Liver (tissue), 8 donors: ENCODE measurements at regions not wholly inside any gene's neighbourhood (a gene's known extent, or its start where the extent isn't known, plus 50 kb on each side); places are given as distances from the start of the nearest gene placed in this dataset.

Experiments used
- DNase-seq: peaks from one replicate; pipeline ENCODE4 v3.0.0-alpha.2; 2017; ENCODE audit warnings: low spot score
- H3K27ac ChIP-seq, 2 donors: one replicate each; pipeline ENCODE4 v1.7.0; 2013; ENCODE audit warnings: inconsistent platforms in 2 of 2, low read length in 2 of 2, control low read depth in 1 of 2, low read depth in 1 of 2, mild to moderate bottlenecking in 1 of 2
- H3K27me3 ChIP-seq, 4 donors: one replicate each; pipeline versions ENCODE4 v1.6.1 to v1.7.0; 2013; ENCODE audit warnings: low read length in 3 of 4, inconsistent platforms in 1 of 4, mild to moderate bottlenecking in 1 of 4, moderate library complexity in 1 of 4; ENCODE audit not compliant: control insufficient read depth in 4 of 4, insufficient read depth in 4 of 4
- H3K36me3 ChIP-seq, 4 donors: one replicate each; pipeline versions ENCODE4 v1.6.1 to v1.7.0; 2013; ENCODE audit warnings: low read length in 3 of 4, mild to moderate bottlenecking in 3 of 4, low read depth in 1 of 4, moderate library complexity in 1 of 4; ENCODE audit not compliant: control insufficient read depth in 4 of 4, insufficient read depth in 3 of 4
- H3K4me1 ChIP-seq, 4 donors: one replicate each; pipeline versions ENCODE4 v1.6.1 to v1.7.0; 2013; ENCODE audit warnings: low read length in 3 of 4, mild to moderate bottlenecking in 3 of 4, moderate library complexity in 1 of 4; ENCODE audit not compliant: control insufficient read depth in 4 of 4, insufficient read depth in 4 of 4
- H3K4me3 ChIP-seq, 3 donors: one replicate each; pipeline versions ENCODE4 v1.6.1 to v1.7.0; 2013; ENCODE audit warnings: low read length in 3 of 3, control low read depth in 1 of 3, low read depth in 1 of 3, mild to moderate bottlenecking in 1 of 3
- H3K9ac ChIP-seq, 2 donors: one replicate each; pipeline ENCODE4 v1.7.0; 2013; ENCODE audit warnings: low read length in 2 of 2, mild to moderate bottlenecking in 2 of 2, moderate library complexity in 2 of 2, control low read depth in 1 of 2, low read depth in 1 of 2
- H3K9me3 ChIP-seq, 4 donors: one replicate each; pipeline versions ENCODE4 v1.6.1 to v1.7.0; 2013; ENCODE audit warnings: low read length in 3 of 4; ENCODE audit not compliant: control insufficient read depth in 4 of 4
- EGR1 ChIP-seq, 2 donors: IDR thresholded peaks; 2 replicates each; pipeline ENCODE4 v1.6.1; 2016 to 2018; ENCODE audit warnings: antibody characterized with exemption in 2 of 2, low read depth in 2 of 2
- FOXA1 ChIP-seq: IDR thresholded peaks from 2 replicates; pipeline ENCODE4 v1.6.1; 2016; ENCODE audit warnings: antibody characterized with exemption
- FOXA2 ChIP-seq: IDR thresholded peaks from 2 replicates; pipeline ENCODE4 v1.6.1; 2016; ENCODE audit warnings: antibody characterized with exemption
- GABPA ChIP-seq, 2 donors: IDR thresholded peaks in 1 of 2; conservative IDR thresholded peaks in 1 of 2; 2 replicates each; pipeline ENCODE4 v1.6.1; 2016; ENCODE audit warnings: antibody characterized with exemption in 2 of 2, mild to moderate bottlenecking in 1 of 2, moderate library complexity in 1 of 2
- HNF4A ChIP-seq, 2 donors: conservative IDR thresholded peaks; 2 replicates each; pipeline ENCODE4 v1.6.1; 2016; ENCODE audit warnings: antibody characterized with exemption in 2 of 2, mild to moderate bottlenecking in 2 of 2
- HNF4G ChIP-seq: IDR thresholded peaks from 2 replicates; pipeline ENCODE4 v1.6.1; 2016; ENCODE audit warnings: antibody characterized with exemption
- JUND ChIP-seq, 2 donors: IDR thresholded peaks; 2 replicates each; pipeline ENCODE4 v1.6.1; 2016; ENCODE audit warnings: antibody characterized with exemption in 2 of 2
- NR2F2 ChIP-seq: IDR thresholded peaks from 2 replicates; pipeline ENCODE4 v1.6.1; 2016; ENCODE audit warnings: antibody characterized with exemption
- RAD21 ChIP-seq, 2 donors: IDR thresholded peaks; 2 replicates each; pipeline ENCODE4 v1.6.1; 2016; ENCODE audit warnings: antibody characterized with exemption in 2 of 2, mild to moderate bottlenecking in 2 of 2
- SP1 ChIP-seq: IDR thresholded peaks from 2 replicates; pipeline ENCODE4 v1.6.1; 2018; ENCODE audit warnings: antibody characterized with exemption, mild to moderate bottlenecking
- TAF1 ChIP-seq: conservative IDR thresholded peaks from 2 replicates; pipeline ENCODE4 v1.6.1; 2016; ENCODE audit warnings: antibody characterized with exemption, mild to moderate bottlenecking
- YY1 ChIP-seq: IDR thresholded peaks from 2 replicates; pipeline ENCODE4 v1.6.1; 2016; ENCODE audit warnings: antibody characterized with exemption, mild to moderate bottlenecking
- WGBS: extraction: QIAGEN DNeasy Blood & Tissue Kit; methylation state at CpG from one replicate; pipeline ENCODE4 v1.1.7; 2013; 5-methylcytosine and 5-hydroxymethylcytosine counted together
- TF ChIP-seq, protein P1 (sequence below): IDR thresholded peaks from 2 replicates; pipeline ENCODE4 v1.6.1; 2016; ENCODE audit warnings: antibody characterized with exemption
- TF ChIP-seq, protein P2 (sequence below): fragments of 150-350 bp; IDR thresholded peaks from 2 replicates; pipeline ENCODE4 v1.5.1; 2017; ENCODE audit warnings: improper control_type of control experiment, low read depth, low read length; ENCODE audit not compliant: missing input control
- TF ChIP-seq, protein P3 (sequence below): IDR thresholded peaks from 2 replicates; pipeline ENCODE4 v1.6.1; 2016; ENCODE audit warnings: antibody characterized with exemption
- TF ChIP-seq, protein P4 (sequence below): IDR thresholded peaks from 2 replicates; pipeline ENCODE4 v1.6.1; 2016; ENCODE audit warnings: antibody characterized with exemption
- TF ChIP-seq, protein P5 (sequence below): IDR thresholded peaks from 2 replicates; pipeline ENCODE4 v1.6.1; 2016; ENCODE audit warnings: antibody characterized with exemption, mild to moderate bottlenecking
- donor health status: healthy.
- donor health status: healthy.
- donor health status: healthy.
- donor health status: healthy.
- donor health status: healthy.

DNA sequence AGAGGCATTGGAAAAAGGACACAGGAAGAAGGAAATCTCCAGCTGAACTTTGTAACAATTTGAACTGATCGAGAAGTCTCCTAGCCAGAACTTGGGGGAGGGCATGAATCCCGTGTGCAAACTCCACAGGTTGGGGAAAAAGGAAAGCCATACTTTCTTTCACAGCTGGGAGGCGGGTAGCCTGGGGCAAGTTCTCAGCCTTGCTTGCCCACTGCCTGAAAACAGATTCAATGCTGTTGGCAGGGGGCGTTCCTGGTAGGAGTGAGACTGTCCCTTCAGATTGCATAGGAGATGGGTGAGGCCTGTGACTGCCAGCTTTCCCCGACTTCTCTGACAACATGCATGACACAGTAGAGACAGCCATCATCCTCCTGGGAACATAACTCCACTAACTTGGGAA lies 289.1 kb upstream of the PHF14 start:
- DNase-seq = no peak
- peaks cover 0 to 2% (median 1%) of the 10 kb centered on the region in 4 donors for H3K9me3 ChIP-seq
- H3K36me3 ChIP-seq = no peaks in the 10 kb centered on the region
- 86% methylated on average over 5 of the region's 5 CpGs for WGBS
- no peak overlapping the region for H3K9ac ChIP-seq
- no peaks in the 10 kb centered on the region for H3K4me1 ChIP-seq
- no peaks in the 10 kb centered on the region for H3K27me3 ChIP-seq
- H3K4me3 ChIP-seq = no peak overlapping the region
- TF ChIP-seq, protein P1, sequence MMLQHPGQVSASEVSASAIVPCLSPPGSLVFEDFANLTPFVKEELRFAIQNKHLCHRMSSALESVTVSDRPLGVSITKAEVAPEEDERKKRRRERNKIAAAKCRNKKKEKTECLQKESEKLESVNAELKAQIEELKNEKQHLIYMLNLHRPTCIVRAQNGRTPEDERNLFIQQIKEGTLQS = no peak
- TF ChIP-seq SP1 (no peak), HNF4G (no peak), FOXA1 (no peak), GABPA (IDR thresholded peaks at IDR 0.05 in 1 of 2, conservative IDR thresholded peaks at IDR 0.05 in 1 of 2) (no peak), NR2F2 (no peak), YY1 (no peak), FOXA2 (no peak), TAF1 (no peak)
- TF ChIP-seq, protein P2, sequence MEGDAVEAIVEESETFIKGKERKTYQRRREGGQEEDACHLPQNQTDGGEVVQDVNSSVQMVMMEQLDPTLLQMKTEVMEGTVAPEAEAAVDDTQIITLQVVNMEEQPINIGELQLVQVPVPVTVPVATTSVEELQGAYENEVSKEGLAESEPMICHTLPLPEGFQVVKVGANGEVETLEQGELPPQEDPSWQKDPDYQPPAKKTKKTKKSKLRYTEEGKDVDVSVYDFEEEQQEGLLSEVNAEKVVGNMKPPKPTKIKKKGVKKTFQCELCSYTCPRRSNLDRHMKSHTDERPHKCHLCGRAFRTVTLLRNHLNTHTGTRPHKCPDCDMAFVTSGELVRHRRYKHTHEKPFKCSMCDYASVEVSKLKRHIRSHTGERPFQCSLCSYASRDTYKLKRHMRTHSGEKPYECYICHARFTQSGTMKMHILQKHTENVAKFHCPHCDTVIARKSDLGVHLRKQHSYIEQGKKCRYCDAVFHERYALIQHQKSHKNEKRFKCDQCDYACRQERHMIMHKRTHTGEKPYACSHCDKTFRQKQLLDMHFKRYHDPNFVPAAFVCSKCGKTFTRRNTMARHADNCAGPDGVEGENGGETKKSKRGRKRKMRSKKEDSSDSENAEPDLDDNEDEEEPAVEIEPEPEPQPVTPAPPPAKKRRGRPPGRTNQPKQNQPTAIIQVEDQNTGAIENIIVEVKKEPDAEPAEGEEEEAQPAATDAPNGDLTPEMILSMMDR = no peak
- TF ChIP-seq, protein P3, sequence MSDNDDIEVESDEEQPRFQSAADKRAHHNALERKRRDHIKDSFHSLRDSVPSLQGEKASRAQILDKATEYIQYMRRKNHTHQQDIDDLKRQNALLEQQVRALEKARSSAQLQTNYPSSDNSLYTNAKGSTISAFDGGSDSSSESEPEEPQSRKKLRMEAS = no peak
- H3K27ac ChIP-seq = no peak overlapping the region

DNA sequence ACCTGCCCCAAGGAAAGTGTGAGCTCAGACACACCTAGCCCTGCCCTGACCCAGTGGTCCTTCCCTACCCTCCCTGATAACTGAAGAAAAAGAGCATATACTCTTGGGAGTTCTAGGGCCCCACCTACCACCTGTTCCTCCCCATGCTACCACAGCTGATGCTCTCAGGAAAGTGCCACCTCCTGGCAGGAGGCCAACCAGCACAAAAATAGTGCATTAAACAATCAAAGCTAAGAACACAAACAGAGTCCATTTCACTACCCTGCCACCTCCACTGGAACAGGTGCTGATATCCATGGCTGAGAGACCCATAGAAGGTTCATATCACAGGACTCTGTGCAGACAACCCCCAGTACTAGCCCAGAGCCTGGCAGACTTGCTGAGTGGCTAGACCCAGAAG lies 288.6 kb upstream of the PHF14 start:
- Histone ChIP-seq H3K36me3 (no peaks in the 10 kb centered on the region), H3K4me3 (no peak overlapping the region), H3K27me3 (no peaks in the 10 kb centered on the region), H3K4me1 (no peaks in the 10 kb centered on the region), H3K9me3 (peaks cover 0 to 2% (median 1%) of the 10 kb centered on the region in 4 donors), H3K27ac (no peak overlapping the region), H3K9ac (no peak overlapping the region)
- TF ChIP-seq RAD21 (IDR thresholded peaks at IDR 0.05) (no peak), HNF4A (conservative IDR thresholded peaks at IDR 0.05) (no peak), SP1 (no peak), JUND (IDR thresholded peaks at IDR 0.05) (no peak), EGR1 (IDR thresholded peaks at IDR 0.05; ENCODE audit: low read depth in 2 of 2) (no peak), HNF4G (no peak), FOXA1 (no peak), GABPA (IDR thresholded peaks at IDR 0.05 in 1 of 2, conservative IDR thresholded peaks at IDR 0.05 in 1 of 2) (no peak), TAF1 (no peak), FOXA2 (no peak)
- TF ChIP-seq, protein P1 = no peak
- TF ChIP-seq, protein P4, sequence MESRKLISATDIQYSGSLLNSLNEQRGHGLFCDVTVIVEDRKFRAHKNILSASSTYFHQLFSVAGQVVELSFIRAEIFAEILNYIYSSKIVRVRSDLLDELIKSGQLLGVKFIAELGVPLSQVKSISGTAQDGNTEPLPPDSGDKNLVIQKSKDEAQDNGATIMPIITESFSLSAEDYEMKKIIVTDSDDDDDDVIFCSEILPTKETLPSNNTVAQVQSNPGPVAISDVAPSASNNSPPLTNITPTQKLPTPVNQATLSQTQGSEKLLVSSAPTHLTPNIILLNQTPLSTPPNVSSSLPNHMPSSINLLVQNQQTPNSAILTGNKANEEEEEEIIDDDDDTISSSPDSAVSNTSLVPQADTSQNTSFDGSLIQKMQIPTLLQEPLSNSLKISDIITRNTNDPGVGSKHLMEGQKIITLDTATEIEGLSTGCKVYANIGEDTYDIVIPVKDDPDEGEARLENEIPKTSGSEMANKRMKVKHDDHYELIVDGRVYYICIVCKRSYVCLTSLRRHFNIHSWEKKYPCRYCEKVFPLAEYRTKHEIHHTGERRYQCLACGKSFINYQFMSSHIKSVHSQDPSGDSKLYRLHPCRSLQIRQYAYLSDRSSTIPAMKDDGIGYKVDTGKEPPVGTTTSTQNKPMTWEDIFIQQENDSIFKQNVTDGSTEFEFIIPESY = no peak
- TF ChIP-seq, protein P5, sequence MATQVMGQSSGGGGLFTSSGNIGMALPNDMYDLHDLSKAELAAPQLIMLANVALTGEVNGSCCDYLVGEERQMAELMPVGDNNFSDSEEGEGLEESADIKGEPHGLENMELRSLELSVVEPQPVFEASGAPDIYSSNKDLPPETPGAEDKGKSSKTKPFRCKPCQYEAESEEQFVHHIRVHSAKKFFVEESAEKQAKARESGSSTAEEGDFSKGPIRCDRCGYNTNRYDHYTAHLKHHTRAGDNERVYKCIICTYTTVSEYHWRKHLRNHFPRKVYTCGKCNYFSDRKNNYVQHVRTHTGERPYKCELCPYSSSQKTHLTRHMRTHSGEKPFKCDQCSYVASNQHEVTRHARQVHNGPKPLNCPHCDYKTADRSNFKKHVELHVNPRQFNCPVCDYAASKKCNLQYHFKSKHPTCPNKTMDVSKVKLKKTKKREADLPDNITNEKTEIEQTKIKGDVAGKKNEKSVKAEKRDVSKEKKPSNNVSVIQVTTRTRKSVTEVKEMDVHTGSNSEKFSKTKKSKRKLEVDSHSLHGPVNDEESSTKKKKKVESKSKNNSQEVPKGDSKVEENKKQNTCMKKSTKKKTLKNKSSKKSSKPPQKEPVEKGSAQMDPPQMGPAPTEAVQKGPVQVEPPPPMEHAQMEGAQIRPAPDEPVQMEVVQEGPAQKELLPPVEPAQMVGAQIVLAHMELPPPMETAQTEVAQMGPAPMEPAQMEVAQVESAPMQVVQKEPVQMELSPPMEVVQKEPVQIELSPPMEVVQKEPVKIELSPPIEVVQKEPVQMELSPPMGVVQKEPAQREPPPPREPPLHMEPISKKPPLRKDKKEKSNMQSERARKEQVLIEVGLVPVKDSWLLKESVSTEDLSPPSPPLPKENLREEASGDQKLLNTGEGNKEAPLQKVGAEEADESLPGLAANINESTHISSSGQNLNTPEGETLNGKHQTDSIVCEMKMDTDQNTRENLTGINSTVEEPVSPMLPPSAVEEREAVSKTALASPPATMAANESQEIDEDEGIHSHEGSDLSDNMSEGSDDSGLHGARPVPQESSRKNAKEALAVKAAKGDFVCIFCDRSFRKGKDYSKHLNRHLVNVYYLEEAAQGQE = no peak
- TF ChIP-seq, protein P3 = no peak
- DNase-seq = no peak
